Prostate gland (tissue), 2 donors: ENCODE measurements at regions not wholly inside any gene's neighbourhood (a gene's known extent, or its start where the extent isn't known, plus 50 kb on each side); places are given as distances from the start of the nearest gene placed in this dataset.

Source experiments
- DNase-seq: peaks from one replicate; pipeline ENCODE4 v3.0.0-alpha.2; 2019; ENCODE audit warnings: low spot score
- H3K27ac ChIP-seq, 2 donors: fragments of 200-600 bp; sonication (generic); 2 replicates each; pipeline ENCODE4 v1.5.1; 2017 to 2019
- H3K27me3 ChIP-seq: fragments of 200-600 bp; sonication (generic); replicated peaks from 2 replicates; pipeline ENCODE4 v1.5.1; 2019; ENCODE audit not compliant: insufficient read depth
- H3K36me3 ChIP-seq, 2 donors: fragments of 200-600 bp; sonication (generic); 1 replicate in 1 of 2; 2 replicates in 1 of 2; pipeline versions ENCODE4 v1.5.1 to v1.8.1; 2017 to 2019
- H3K4me1 ChIP-seq: fragments of 200-600 bp; sonication (generic); replicated peaks from 2 replicates; pipeline ENCODE4 v1.5.1; 2019
- H3K4me3 ChIP-seq, 2 donors: fragments of 200-600 bp; sonication (generic); 2 replicates each; pipeline ENCODE4 v1.5.1; 2017 to 2019
- H3K9me3 ChIP-seq: fragments of 200-600 bp; sonication (generic); 2 replicates; pipeline ENCODE4 v1.5.1; 2017
- CTCF ChIP-seq, 4 experiments: fragments of 200-600 bp in 2 of 4; fragments of 450-650 bp in 2 of 4; sonication (generic) in 2 of 4; IDR thresholded peaks; 1 replicate in 3 of 4; 2 replicates in 1 of 4; pipeline ENCODE4 v1.5.1; 2016 to 2019; ENCODE audit warnings: antibody characterized with exemption in 4 of 4, mild to moderate bottlenecking in 2 of 4, moderate library complexity in 2 of 4
- POLR2A ChIP-seq: fragments of 450-650 bp; IDR thresholded peaks from one replicate; pipeline ENCODE4 v1.6.1; 2016; ENCODE audit warnings: antibody characterized with exemption, mild to moderate bottlenecking
- POLR2AphosphoS5 ChIP-seq: sonication (generic); formaldehyde crosslinking; IDR thresholded peaks from one replicate; pipeline ENCODE4 v1.6.1; 2017; ENCODE audit warnings: antibody characterized with exemption
- WGBS: methylation state at CpG from one replicate; pipeline ENCODE4 v1.1.5; 2018; 5-methylcytosine and 5-hydroxymethylcytosine counted together
- intact Hi-C: fragments of 100-400 bp; cut with DNase I; formaldehyde crosslinking; loops from one replicate; pipeline ENCODE4 v1.14.2; 2022

- H3K27ac ChIP-seq, result no peak overlapping the region
- intact Hi-C loops, result no loop called here
- no peak for DNase-seq
- TF ChIP-seq POLR2AphosphoS5 (no peak), CTCF (IDR thresholded peaks at IDR 0.05) (no peak), POLR2A (no peak)
- no peaks in the 10 kb centered on the region for H3K4me1 ChIP-seq
- no peak overlapping the region for H3K4me3 ChIP-seq
- no peaks in the 10 kb centered on the region for H3K27me3 ChIP-seq
- no peaks in the 10 kb centered on the region for H3K36me3 ChIP-seq
- 60% methylated on average over 1 of the region's 1 CpG for WGBS
- H3K9me3 ChIP-seq, result no peaks in the 10 kb centered on the region
These were observed 138.2 kb upstream of the TSPAN8 start for GRCh38 chr12:71295953-71296352.

- TF ChIP-seq POLR2A (no peak), POLR2AphosphoS5 (no peak), CTCF (IDR thresholded peaks at IDR 0.05) (no peak)
- no peak for DNase-seq
- no peaks in the 10 kb centered on the region for H3K9me3 ChIP-seq
- no peak overlapping the region for H3K27ac ChIP-seq
- WGBS, result 98% methylated on average over 2 of the region's 2 CpGs
- H3K36me3 ChIP-seq, result no peaks in the 10 kb centered on the region
- H3K4me3 ChIP-seq, result no peak overlapping the region
- no peaks in the 10 kb centered on the region for H3K4me1 ChIP-seq
- intact Hi-C loops, result no loop called here
- no peaks in the 10 kb centered on the region for H3K27me3 ChIP-seq
These were observed 133.9 kb upstream of the TSPAN8 start for GRCh38 chr12:71291746-71292145.

GRCh38 chr12:71283883-71284282 lies 126.1 kb upstream of the TSPAN8 start:
- H3K9me3 ChIP-seq, result no peaks in the 10 kb centered on the region
- TF ChIP-seq CTCF (IDR thresholded peaks at IDR 0.05) (no peak), POLR2A (no peak), POLR2AphosphoS5 (no peak)
- no peak overlapping the region for H3K27ac ChIP-seq
- H3K36me3 ChIP-seq, result no peaks in the 10 kb centered on the region
- no peak for DNase-seq
- WGBS, result 98% methylated on average over 1 of the region's 1 CpG
- H3K4me1 ChIP-seq, result no peaks in the 10 kb centered on the region
- no peak overlapping the region for H3K4me3 ChIP-seq
- intact Hi-C loops, result no loop called here
- no peaks in the 10 kb centered on the region for H3K27me3 ChIP-seq

- H3K36me3 ChIP-seq, result no peaks in the 10 kb centered on the region
- no peak for TF ChIP-seq POLR2AphosphoS5
- no peak for TF ChIP-seq CTCF (IDR thresholded peaks at IDR 0.05)
- TF ChIP-seq POLR2A, result no peak
- intact Hi-C loops, result no loop called here
These were observed 125.1 kb upstream of the TSPAN8 start for GRCh38 chr12:71282925-71283324.

GRCh38 chr12:71282020-71282419 lies 124.2 kb upstream of the TSPAN8 start:
- 58% methylated on average over 4 of the region's 4 CpGs for WGBS
- TF ChIP-seq POLR2AphosphoS5 (no peak), POLR2A (no peak), CTCF (IDR thresholded peaks at IDR 0.05) (no peak)
- Histone ChIP-seq H3K4me1 (no peaks in the 10 kb centered on the region), H3K4me3 (no peak overlapping the region), H3K9me3 (no peaks in the 10 kb centered on the region), H3K36me3 (no peaks in the 10 kb centered on the region), H3K27me3 (no peaks in the 10 kb centered on the region), H3K27ac (no peak overlapping the region)
- no peak for DNase-seq
- intact Hi-C loops, result no loop called here

More at GRCh38 chr12:71282925-71283324, 125.1 kb upstream of the TSPAN8 start:
- no peak overlapping the region for H3K27ac ChIP-seq
- no peaks in the 10 kb centered on the region for H3K27me3 ChIP-seq
- H3K9me3 ChIP-seq, result no peaks in the 10 kb centered on the region
- H3K4me3 ChIP-seq, result no peak overlapping the region
- 85% methylated on average over 5 of the region's 5 CpGs for WGBS
- no peaks in the 10 kb centered on the region for H3K4me1 ChIP-seq
- no peak for DNase-seq
